HCT116 (cell line): ENCODE measurements at regions not wholly inside any gene's neighbourhood (a gene's known extent, or its start where the extent isn't known, plus 50 kb on each side); places are given as distances from the start of the nearest gene placed in this dataset.

ENCODE experiments used
- ATAC-seq: fragments of 200-7000 bp; cut with Tn5 transposase; 2 replicates; pipeline ENCODE4 v1.9.1; 2020; ENCODE audit warnings: mild to moderate bottlenecking, moderate library complexity
- BruUV-seq: library from RNA; stranded (reverse); fragments of 400-500 nt; replicated peaks from 2 replicates; lab custom pipeline; 2021; lab: Mats Ljungman, UMichigan
- CTCF ChIA-PET: fragments of 300-600 bp; sonication (Branson Sonifier 250); formaldehyde crosslinking; loops from one replicate; lab custom pipeline; 2021; ENCODE audit warnings: antibody characterized with exemption; lab: Charles Lee
- POLR2A ChIA-PET: fragments of 300-600, 350-600 bp; sonication (Branson Sonifier 250); formaldehyde crosslinking; loops from one replicate; lab custom pipeline; 2021; ENCODE audit warnings: antibody characterized with exemption; lab: Charles Lee
- RAD21 ChIA-PET, 2 experiments: fragments of 300-600 bp; sonication (Branson Sonifier 250); formaldehyde crosslinking; loops; one replicate each; lab custom pipeline; 2023; ENCODE audit warnings: low total read pairs in 2 of 2; ENCODE audit not compliant: uncharacterized antibody in 2 of 2, unreplicated experiment in 2 of 2, low non-redundant PET in 1 of 2; lab: Charles Lee
- DNase-seq: peaks from one replicate; pipeline ENCODE4 v3.0.0-alpha.2; 2010; ENCODE audit warnings: low read depth, low spot score
- H2AFZ ChIP-seq: fragments of 200-600 bp; shearing (Covaris generic), sonication (generic); 2 replicates; pipeline ENCODE4 v1.6.1; 2017; ENCODE audit warnings: low read depth, mixed run types, mixed read lengths, antibody characterized with exemption, low read length; ENCODE audit not compliant: poor library complexity, severe bottlenecking
- H3K27ac ChIP-seq: 2 replicates; pipeline ENCODE4 v1.5.1; 2012; ENCODE audit warnings: low read depth, low read length
- H3K27me3 ChIP-seq: fragments of 200-600 bp; sonication (generic); 2 replicates; pipeline ENCODE4 v1.6.1; 2016; ENCODE audit warnings: mixed run types, low read length, mixed read lengths; ENCODE audit not compliant: insufficient read depth
- H3K36me3 ChIP-seq, 2 experiments: fragments of 200-500 bp in 1 of 2; fragments of 200-600 bp in 1 of 2; sonication (Bioruptor generic) in 1 of 2; sonication (generic) in 1 of 2; 2 replicates each; pipeline versions ENCODE4 v1.5.1 to v1.6.1; 2014 to 2016; ENCODE audit warnings: low read length in 2 of 2, inconsistent platforms in 1 of 2, mixed read lengths in 1 of 2, mixed run types in 1 of 2; ENCODE audit not compliant: insufficient read depth in 2 of 2, control insufficient read depth in 1 of 2
- H3K4me1 ChIP-seq, 2 experiments: fragments of 200-600 bp in 1 of 2; sonication (generic) in 1 of 2; 2 replicates each; pipeline versions ENCODE4 v1.5.1 to v1.6.1; 2012 to 2017; ENCODE audit warnings: low read length in 2 of 2, inconsistent platforms in 1 of 2, mild to moderate bottlenecking in 1 of 2, mixed read lengths in 1 of 2, mixed run types in 1 of 2, moderate library complexity in 1 of 2; ENCODE audit not compliant: insufficient read depth in 2 of 2, control insufficient read depth in 1 of 2
- H3K4me2 ChIP-seq: fragments of 200-600 bp; sonication (generic); 2 replicates; pipeline ENCODE4 v1.6.1; 2017; ENCODE audit warnings: mixed run types, low read length, mixed read lengths
- H3K4me3 ChIP-seq, 2 experiments: fragments of 200-600 bp in 1 of 2; sonication (generic) in 1 of 2; replicated peaks in 1 of 2; 2 replicates each; pipeline ENCODE4 v1.5.1; 2011 to 2016; ENCODE audit warnings: low read length in 2 of 2, control low read depth in 1 of 2, low read depth in 1 of 2, mild to moderate bottlenecking in 1 of 2, mixed read lengths in 1 of 2, mixed run types in 1 of 2
- H3K79me2 ChIP-seq: fragments of 200-600 bp; sonication (generic); 2 replicates; pipeline ENCODE4 v1.6.1; 2017; ENCODE audit warnings: mild to moderate bottlenecking, mixed run types, low read length, moderate library complexity, mixed read lengths; ENCODE audit not compliant: insufficient read depth
- H3K9ac ChIP-seq: fragments of 200-600 bp; sonication (generic); 2 replicates; pipeline ENCODE4 v1.6.1; 2016; ENCODE audit warnings: low read length, mixed read lengths
- H3K9me2 ChIP-seq: fragments of 200-600 bp; sonication (generic), shearing (Covaris generic); 2 replicates; pipeline ENCODE4 v1.6.1; 2017; ENCODE audit warnings: mixed run types, mild to moderate bottlenecking, moderate library complexity; ENCODE audit not compliant: insufficient read depth
- H3K9me3 ChIP-seq, 2 experiments: fragments of 200-500 bp in 1 of 2; fragments of 200-600 bp in 1 of 2; sonication (Bioruptor generic) in 1 of 2; sonication (generic) in 1 of 2; 2 replicates each; pipeline ENCODE4 v1.6.1; 2014 to 2017; ENCODE audit warnings: low read length in 2 of 2, mixed read lengths in 2 of 2, inconsistent platforms in 1 of 2, low read depth in 1 of 2, mild to moderate bottlenecking in 1 of 2, mixed run types in 1 of 2, moderate library complexity in 1 of 2; ENCODE audit not compliant: control insufficient read depth in 1 of 2, insufficient read depth in 1 of 2
- H4K20me1 ChIP-seq: fragments of 200-600 bp; sonication (generic), shearing (Covaris generic); 2 replicates; pipeline ENCODE4 v1.6.1; 2017; ENCODE audit warnings: mixed run types, mild to moderate bottlenecking, moderate library complexity; ENCODE audit not compliant: insufficient read depth
- EGR1 ChIP-seq: IDR thresholded peaks from 2 replicates; pipeline ENCODE4 v1.6.1; 2012; ENCODE audit warnings: low read depth
- EZH2 ChIP-seq: fragments of 200-600 bp; sonication (generic); IDR thresholded peaks from 2 replicates; pipeline ENCODE4 v1.6.1; 2017; ENCODE audit warnings: antibody characterized with exemption, mixed run types
- EZH2phosphoT487 ChIP-seq: fragments of 200-600 bp; IDR thresholded peaks from 2 replicates; pipeline ENCODE4 v1.6.1; 2018; ENCODE audit warnings: antibody characterized with exemption, borderline replicate concordance
- FOSL1 ChIP-seq: IDR thresholded peaks from 2 replicates; pipeline ENCODE4 v1.6.1; 2012; ENCODE audit warnings: low read depth
- JUND ChIP-seq: IDR thresholded peaks from 2 replicates; pipeline ENCODE4 v1.6.1; 2012
- MAX ChIP-seq: IDR thresholded peaks from 2 replicates; pipeline ENCODE4 v1.6.1; 2012
- POLR2A ChIP-seq: IDR thresholded peaks from 2 replicates; pipeline ENCODE4 v1.7.0; 2011; ENCODE audit warnings: borderline replicate concordance; ENCODE audit not compliant: insufficient read depth, insufficient read length; ENCODE audit errors: extremely low read depth
- POLR2AphosphoS5 ChIP-seq: IDR thresholded peaks from 2 replicates; pipeline ENCODE4 v1.6.1; 2011; ENCODE audit warnings: mild to moderate bottlenecking, low read depth, low read length, moderate library complexity
- REST ChIP-seq: IDR thresholded peaks from 2 replicates; pipeline ENCODE4 v1.6.1; 2012; ENCODE audit warnings: low read depth
- TCF7L2 ChIP-seq: IDR thresholded peaks from 2 replicates; pipeline ENCODE4 v1.7.0; 2011; ENCODE audit warnings: borderline replicate concordance, inconsistent platforms; ENCODE audit not compliant: insufficient read depth, insufficient read length; ENCODE audit errors: extremely low read depth
- ZFX ChIP-seq: fragments of 450-650 bp; IDR thresholded peaks from 2 replicates; pipeline ENCODE4 v1.6.1; 2017
- intact Hi-C: fragments of 100-400 bp; cut with micrococcal nuclease; formaldehyde crosslinking; loops from 2 replicates; pipeline ENCODE4 v1.10.0; 2022

- no peak for TF ChIP-seq POLR2A
Measured at GRCh38 chr16:54369861-54370260, 83.3 kb upstream of the IRX3 start (continued).

- DNase-seq (no peak), ATAC-seq (no peak)
- no TSS peak for BruUV-seq
- POLR2A ChIA-PET = no interaction called here
- Histone ChIP-seq H3K9me3 (no peaks in the 10 kb centered on the region), H3K4me3 (no peak overlapping the region), H3K27ac (no peak overlapping the region), H3K27me3 (no peaks in the 10 kb centered on the region), H3K36me3 (no peaks in the 10 kb centered on the region), H3K4me1 (no peaks in the 10 kb centered on the region), H2AFZ (no peak overlapping the region), H3K9me2 (no peaks in the 10 kb centered on the region), H3K9ac (no peak overlapping the region), H4K20me1 (no peaks in the 10 kb centered on the region), H3K79me2 (no peaks in the 10 kb centered on the region), H3K4me2 (no peak overlapping the region)
- intact Hi-C loops = no loop called here
- CTCF ChIA-PET = no interaction called here
- no peak for TF ChIP-seq ZFX
- no peak for TF ChIP-seq EZH2phosphoT487
- RAD21 ChIA-PET = no interaction called here
Measured at GRCh38 chr16:54366943-54367342, 80.4 kb upstream of the IRX3 start.

- ChIA-PET POLR2A (no interaction called here), RAD21 (no interaction called here), CTCF (no interaction called here)
- H3K4me2 ChIP-seq = no peak overlapping the region
- H3K9ac ChIP-seq = no peak overlapping the region
- no peaks in the 10 kb centered on the region for H3K9me3 ChIP-seq
- no peak for ATAC-seq
- H3K79me2 ChIP-seq = no peaks in the 10 kb centered on the region
- DNase-seq = no peak
- TF ChIP-seq POLR2AphosphoS5 (no peak), EGR1 (no peak), TCF7L2 (no peak), EZH2 (no peak), REST (no peak), JUND (no peak), POLR2A (no peak), FOSL1 (no peak), MAX (no peak)
- H2AFZ ChIP-seq = no peak overlapping the region
- no peaks in the 10 kb centered on the region for H3K9me2 ChIP-seq
- BruUV-seq = no TSS peak
- intact Hi-C loops = no loop called here
- H3K4me1 ChIP-seq = no peaks in the 10 kb centered on the region
- H3K27ac ChIP-seq = no peak overlapping the region
- H3K27me3 ChIP-seq = no peaks in the 10 kb centered on the region
- no peaks in the 10 kb centered on the region for H3K36me3 ChIP-seq
- H3K4me3 ChIP-seq = no peak overlapping the region
- no peaks in the 10 kb centered on the region for H4K20me1 ChIP-seq
Measured at GRCh38 chr16:54365990-54366634, 79.5 kb upstream of the IRX3 start.
